ENCODE measurements at regions not wholly inside any gene's neighbourhood (a gene's known extent, or its start where the extent isn't known, plus 50 kb on each side); places are given as distances from the start of the nearest gene placed in this dataset.
A peak's percentile ranks its signal among the peaks of the same experiment; 100 is the strongest.

- intact Hi-C loops (cut with micrococcal nuclease; ENCODE audit: unreplicated experiment) = loop anchor here (5.0 kb wide), 2 partner anchors 1065 to 1670 kb away; no protein-coding TSS in a partner anchor
- no peaks in the 10 kb centered on the region for H3K36me3 ChIP-seq (ENCODE audit: insufficient read depth, low read length, poor library complexity, severe bottlenecking)
- peaks cover 23% of the 10 kb centered on the region for H3K4me1 ChIP-seq (ENCODE audit: insufficient read depth, low read length, poor library complexity, severe bottlenecking)
- ChIA-PET POLR2A (ENCODE audit: low non-redundant PET) (no interaction called here), CTCF (no interaction called here)
- no peak overlapping the region for H3K4me3 ChIP-seq (ENCODE audit: low read depth, low read length, poor library complexity, severe bottlenecking)
- peak; percentile 21 for DNase-seq (ENCODE audit: low spot score)
- no TSS peak for BruUV-seq (replicated peaks)
- no peaks in the 10 kb centered on the region for H3K27me3 ChIP-seq (replicated peaks; ENCODE audit: insufficient read depth, low read depth, low read length, poor library complexity)
- no peaks in the 10 kb centered on the region for H3K9me3 ChIP-seq (ENCODE audit: low read depth, low read length, poor library complexity, severe bottlenecking)
- no peak overlapping the region for H3K27ac ChIP-seq (ENCODE audit: low read depth, low read length, poor library complexity, severe bottlenecking)
- TF ChIP-seq CTCF (conservative IDR thresholded peaks at IDR 0.05; ENCODE audit: low read depth, low read length) (no peak), EZH2 (IDR thresholded peaks at IDR 0.05; ENCODE audit: borderline replicate concordance, low read depth, low read length, poor library complexity, severe bottlenecking) (no peak)
Observed at GRCh38 chr3:35946854-35947515, 307.7 kb downstream of the ARPP21 start.

GRCh38 chr3:35950021-35950420 lies 310.7 kb downstream of the ARPP21 start:
- no peak for DNase-seq (ENCODE audit: low spot score)
- Histone ChIP-seq H3K4me3 (ENCODE audit: low read depth, low read length, poor library complexity, severe bottlenecking) (no peak overlapping the region), H3K36me3 (ENCODE audit: insufficient read depth, low read length, poor library complexity, severe bottlenecking) (no peaks in the 10 kb centered on the region), H3K27me3 (replicated peaks; ENCODE audit: insufficient read depth, low read depth, low read length, poor library complexity) (no peaks in the 10 kb centered on the region), H3K4me1 (ENCODE audit: insufficient read depth, low read length, poor library complexity, severe bottlenecking) (peaks cover 16% of the 10 kb centered on the region), H3K27ac (ENCODE audit: low read depth, low read length, poor library complexity, severe bottlenecking) (no peak overlapping the region), H3K9me3 (ENCODE audit: low read depth, low read length, poor library complexity, severe bottlenecking) (no peaks in the 10 kb centered on the region)
- intact Hi-C loops (cut with micrococcal nuclease; ENCODE audit: unreplicated experiment) = no loop called here
- ChIA-PET POLR2A (ENCODE audit: low non-redundant PET) (no interaction called here), CTCF (no interaction called here)
- no TSS peak for BruUV-seq (replicated peaks)
- TF ChIP-seq CTCF (conservative IDR thresholded peaks at IDR 0.05; ENCODE audit: low read depth, low read length) (no peak), EZH2 (IDR thresholded peaks at IDR 0.05; ENCODE audit: borderline replicate concordance, low read depth, low read length, poor library complexity, severe bottlenecking) (no peak)

- ChIA-PET POLR2A (ENCODE audit: low non-redundant PET) (no interaction called here), CTCF (no interaction called here)
- H3K27ac ChIP-seq (ENCODE audit: low read depth, low read length, poor library complexity, severe bottlenecking) = no peak overlapping the region
- H3K9me3 ChIP-seq (ENCODE audit: low read depth, low read length, poor library complexity, severe bottlenecking) = peaks cover 6% of the 10 kb centered on the region
- no peak for DNase-seq (ENCODE audit: low spot score)
- intact Hi-C loops (cut with micrococcal nuclease; ENCODE audit: unreplicated experiment) = no loop called here
- H3K4me1 ChIP-seq (ENCODE audit: insufficient read depth, low read length, poor library complexity, severe bottlenecking) = no peaks in the 10 kb centered on the region
- no peaks in the 10 kb centered on the region for H3K36me3 ChIP-seq (ENCODE audit: insufficient read depth, low read length, poor library complexity, severe bottlenecking)
- no TSS peak for BruUV-seq (replicated peaks)
- no peak overlapping the region for H3K4me3 ChIP-seq (ENCODE audit: low read depth, low read length, poor library complexity, severe bottlenecking)
- no peak for TF ChIP-seq CTCF (conservative IDR thresholded peaks at IDR 0.05; ENCODE audit: low read depth, low read length)
- TF ChIP-seq EZH2 (IDR thresholded peaks at IDR 0.05; ENCODE audit: borderline replicate concordance, low read depth, low read length, poor library complexity, severe bottlenecking) = no peak
- no peaks in the 10 kb centered on the region for H3K27me3 ChIP-seq (replicated peaks; ENCODE audit: insufficient read depth, low read depth, low read length, poor library complexity)
Observed at GRCh38 chr3:35954413-35954812, 315.1 kb downstream of the ARPP21 start.
